Fibroblast of lung (primary cell): ENCODE measurements at regions not wholly inside any gene's neighbourhood (a gene's known extent, or its start where the extent isn't known, plus 50 kb on each side); places are given as distances from the start of the nearest gene placed in this dataset.
A peak's percentile ranks its signal among the peaks of the same experiment; 100 is the strongest.

Experiments
- DNase-seq, 2 donors: peaks; one replicate each; pipeline versions ENCODE4 v3.0.0 to v3.0.0-alpha.2; 2010; ENCODE audit warnings: low read depth in 2 of 2
- H2AFZ ChIP-seq: 2 replicates; pipeline ENCODE4 v1.5.1; 2012; ENCODE audit warnings: low read length, control low read depth, inconsistent platforms
- H3K27ac ChIP-seq: 2 replicates; pipeline ENCODE4 v1.5.1; 2011; ENCODE audit warnings: low read length, control low read depth; ENCODE audit not compliant: insufficient read depth
- H3K27me3 ChIP-seq: 2 replicates; pipeline ENCODE4 v1.5.1; 2011; ENCODE audit warnings: mild to moderate bottlenecking, low read length; ENCODE audit not compliant: control insufficient read depth, insufficient read depth
- H3K36me3 ChIP-seq: 2 replicates; pipeline ENCODE4 v1.5.1; 2011; ENCODE audit warnings: low read length; ENCODE audit not compliant: control insufficient read depth, insufficient read depth
- H3K4me1 ChIP-seq: 2 replicates; pipeline ENCODE4 v1.5.1; 2011; ENCODE audit warnings: low read length; ENCODE audit not compliant: control insufficient read depth, insufficient read depth; ENCODE audit errors: extremely low read depth
- H3K4me2 ChIP-seq: 2 replicates; pipeline ENCODE4 v1.5.1; 2011; ENCODE audit warnings: low read length, control low read depth; ENCODE audit not compliant: insufficient read depth; ENCODE audit errors: extremely low read depth
- H3K4me3 ChIP-seq, 4 experiments: fragments of 200-600 bp in 1 of 4; sonication (generic) in 1 of 4; replicated peaks in 1 of 4; 2 replicates each; pipeline ENCODE4 v1.5.1; 2011 to 2016; ENCODE audit warnings: low read length in 4 of 4, low read depth in 3 of 4, mild to moderate bottlenecking in 3 of 4, control low read depth in 2 of 4, inconsistent platforms in 1 of 4, mixed read lengths in 1 of 4; ENCODE audit not compliant: insufficient read depth in 1 of 4; ENCODE audit errors: control extremely low read depth in 1 of 4
- H3K79me2 ChIP-seq: 2 replicates; pipeline ENCODE4 v1.5.1; 2012; ENCODE audit warnings: mild to moderate bottlenecking, low read length, inconsistent platforms; ENCODE audit not compliant: control insufficient read depth, insufficient read depth
- H3K9ac ChIP-seq: 2 replicates; pipeline ENCODE4 v1.5.1; 2011; ENCODE audit warnings: mild to moderate bottlenecking, low read length, control low read depth; ENCODE audit not compliant: insufficient read depth
- H3K9me3 ChIP-seq: 2 replicates; pipeline ENCODE4 v1.5.1; 2012; ENCODE audit warnings: low read depth, low read length; ENCODE audit not compliant: control insufficient read depth, insufficient read depth
- H4K20me1 ChIP-seq: 2 replicates; pipeline ENCODE4 v1.5.1; 2011; ENCODE audit warnings: low read length; ENCODE audit not compliant: control insufficient read depth, insufficient read depth; ENCODE audit errors: extremely low read depth
- CTCF ChIP-seq, 2 donors: IDR thresholded peaks in 1 of 2; conservative IDR thresholded peaks in 1 of 2; 1 replicate in 1 of 2; 2 replicates in 1 of 2; pipeline ENCODE4 v1.5.1; 2011 to 2012; ENCODE audit warnings: low read length in 2 of 2, control low read depth in 1 of 2, inconsistent platforms in 1 of 2, low read depth in 1 of 2, mild to moderate bottlenecking in 1 of 2
- EZH2 ChIP-seq: IDR thresholded peaks from 2 replicates; pipeline ENCODE4 v1.5.1; 2012; ENCODE audit warnings: low read length, control low read depth, mild to moderate bottlenecking; ENCODE audit errors: missing control alignments

GRCh38 chr16:85185303-85186100, 73.2 kb upstream of the CIBAR2 start:
- DNase-seq, result no peak
- H3K4me1 ChIP-seq, result peaks cover 3% of the 10 kb centered on the region
- no peak overlapping the region for H3K27ac ChIP-seq
- no peak for TF ChIP-seq CTCF (conservative IDR thresholded peaks at IDR 0.05 in 1 of 2, IDR thresholded peaks at IDR 0.05 in 1 of 2; ENCODE audit: low read depth in 1 of 2, low read length in 2 of 2)
- TF ChIP-seq EZH2, result no peak
- no peaks in the 10 kb centered on the region for H3K27me3 ChIP-seq
- no peak overlapping the region for H2AFZ ChIP-seq
- no peak overlapping the region for H3K4me2 ChIP-seq
- no peak overlapping the region for H3K4me3 ChIP-seq
- no peaks in the 10 kb centered on the region for H3K9me3 ChIP-seq
- H4K20me1 ChIP-seq, result no peaks in the 10 kb centered on the region
- H3K36me3 ChIP-seq, result peaks cover 11% of the 10 kb centered on the region
- H3K79me2 ChIP-seq, result peaks cover 35% of the 10 kb centered on the region
- no peak overlapping the region for H3K9ac ChIP-seq

GRCh38 chr16:85187002-85187401, 74.7 kb upstream of the CIBAR2 start:
- Histone ChIP-seq H3K27ac (peak overlapping the region; percentile 7), H3K4me3 (no peak overlapping the region), H3K4me1 (peaks cover 3% of the 10 kb centered on the region), H3K36me3 (peaks cover 11% of the 10 kb centered on the region), H3K9me3 (no peaks in the 10 kb centered on the region), H4K20me1 (no peaks in the 10 kb centered on the region), H3K4me2 (peak overlapping the region; percentile 9), H3K9ac (no peak overlapping the region), H2AFZ (no peak overlapping the region), H3K27me3 (no peaks in the 10 kb centered on the region), H3K79me2 (peaks cover 27% of the 10 kb centered on the region)
- DNase-seq, result peak; percentile 66 to 84
- TF ChIP-seq EZH2 (no peak), CTCF (conservative IDR thresholded peaks at IDR 0.05 in 1 of 2, IDR thresholded peaks at IDR 0.05 in 1 of 2; ENCODE audit: low read depth in 1 of 2, low read length in 2 of 2) (no peak)

- Histone ChIP-seq H3K36me3 (peaks cover 11% of the 10 kb centered on the region), H3K4me1 (peaks cover 3% of the 10 kb centered on the region), H4K20me1 (no peaks in the 10 kb centered on the region), H3K9ac (no peak overlapping the region), H3K9me3 (no peaks in the 10 kb centered on the region), H3K79me2 (peaks cover 27% of the 10 kb centered on the region), H3K27me3 (no peaks in the 10 kb centered on the region), H2AFZ (no peak overlapping the region), H3K27ac (peak overlapping the region; percentile 7), H3K4me2 (no peak overlapping the region), H3K4me3 (no peak overlapping the region)
- TF ChIP-seq CTCF (conservative IDR thresholded peaks at IDR 0.05 in 1 of 2, IDR thresholded peaks at IDR 0.05 in 1 of 2; ENCODE audit: low read depth in 1 of 2, low read length in 2 of 2) (no peak), EZH2 (no peak)
- no peak for DNase-seq
These were observed 75.2 kb upstream of the CIBAR2 start for GRCh38 chr16:85187447-85187846.
